Liver (tissue), 8 donors: ENCODE measurements at regions not wholly inside any gene's neighbourhood (a gene's known extent, or its start where the extent isn't known, plus 50 kb on each side); places are given as distances from the start of the nearest gene placed in this dataset.

Experiments
- DNase-seq: peaks from one replicate; pipeline ENCODE4 v3.0.0-alpha.2; 2017; ENCODE audit warnings: low spot score
- H3K27ac ChIP-seq, 2 donors: one replicate each; pipeline ENCODE4 v1.7.0; 2013; ENCODE audit warnings: inconsistent platforms in 2 of 2, low read length in 2 of 2, control low read depth in 1 of 2, low read depth in 1 of 2, mild to moderate bottlenecking in 1 of 2
- H3K27me3 ChIP-seq, 4 donors: one replicate each; pipeline versions ENCODE4 v1.6.1 to v1.7.0; 2013; ENCODE audit warnings: low read length in 3 of 4, inconsistent platforms in 1 of 4, mild to moderate bottlenecking in 1 of 4, moderate library complexity in 1 of 4; ENCODE audit not compliant: control insufficient read depth in 4 of 4, insufficient read depth in 4 of 4
- H3K36me3 ChIP-seq, 4 donors: one replicate each; pipeline versions ENCODE4 v1.6.1 to v1.7.0; 2013; ENCODE audit warnings: low read length in 3 of 4, mild to moderate bottlenecking in 3 of 4, low read depth in 1 of 4, moderate library complexity in 1 of 4; ENCODE audit not compliant: control insufficient read depth in 4 of 4, insufficient read depth in 3 of 4
- H3K4me1 ChIP-seq, 4 donors: one replicate each; pipeline versions ENCODE4 v1.6.1 to v1.7.0; 2013; ENCODE audit warnings: low read length in 3 of 4, mild to moderate bottlenecking in 3 of 4, moderate library complexity in 1 of 4; ENCODE audit not compliant: control insufficient read depth in 4 of 4, insufficient read depth in 4 of 4
- H3K4me3 ChIP-seq, 3 donors: one replicate each; pipeline versions ENCODE4 v1.6.1 to v1.7.0; 2013; ENCODE audit warnings: low read length in 3 of 3, control low read depth in 1 of 3, low read depth in 1 of 3, mild to moderate bottlenecking in 1 of 3
- H3K9ac ChIP-seq, 2 donors: one replicate each; pipeline ENCODE4 v1.7.0; 2013; ENCODE audit warnings: low read length in 2 of 2, mild to moderate bottlenecking in 2 of 2, moderate library complexity in 2 of 2, control low read depth in 1 of 2, low read depth in 1 of 2
- H3K9me3 ChIP-seq, 4 donors: one replicate each; pipeline versions ENCODE4 v1.6.1 to v1.7.0; 2013; ENCODE audit warnings: low read length in 3 of 4; ENCODE audit not compliant: control insufficient read depth in 4 of 4
- ATF3 ChIP-seq: IDR thresholded peaks from 2 replicates; pipeline ENCODE4 v1.6.1; 2016; ENCODE audit warnings: antibody characterized with exemption
- CTCF ChIP-seq: fragments of 150-350 bp; IDR thresholded peaks from 2 replicates; pipeline ENCODE4 v1.5.1; 2017; ENCODE audit warnings: improper control_type of control experiment, low read depth, low read length; ENCODE audit not compliant: missing input control
- EGR1 ChIP-seq, 2 donors: IDR thresholded peaks; 2 replicates each; pipeline ENCODE4 v1.6.1; 2016 to 2018; ENCODE audit warnings: antibody characterized with exemption in 2 of 2, low read depth in 2 of 2
- FOXA1 ChIP-seq: IDR thresholded peaks from 2 replicates; pipeline ENCODE4 v1.6.1; 2016; ENCODE audit warnings: antibody characterized with exemption
- FOXA2 ChIP-seq: IDR thresholded peaks from 2 replicates; pipeline ENCODE4 v1.6.1; 2016; ENCODE audit warnings: antibody characterized with exemption
- GABPA ChIP-seq, 2 donors: IDR thresholded peaks in 1 of 2; conservative IDR thresholded peaks in 1 of 2; 2 replicates each; pipeline ENCODE4 v1.6.1; 2016; ENCODE audit warnings: antibody characterized with exemption in 2 of 2, mild to moderate bottlenecking in 1 of 2, moderate library complexity in 1 of 2
- HNF4G ChIP-seq: IDR thresholded peaks from 2 replicates; pipeline ENCODE4 v1.6.1; 2016; ENCODE audit warnings: antibody characterized with exemption
- JUND ChIP-seq, 2 donors: IDR thresholded peaks; 2 replicates each; pipeline ENCODE4 v1.6.1; 2016; ENCODE audit warnings: antibody characterized with exemption in 2 of 2
- MAX ChIP-seq: IDR thresholded peaks from 2 replicates; pipeline ENCODE4 v1.6.1; 2016; ENCODE audit warnings: antibody characterized with exemption
- NR2F2 ChIP-seq: IDR thresholded peaks from 2 replicates; pipeline ENCODE4 v1.6.1; 2016; ENCODE audit warnings: antibody characterized with exemption
- RAD21 ChIP-seq, 2 donors: IDR thresholded peaks; 2 replicates each; pipeline ENCODE4 v1.6.1; 2016; ENCODE audit warnings: antibody characterized with exemption in 2 of 2, mild to moderate bottlenecking in 2 of 2
- RXRA ChIP-seq, 2 donors: IDR thresholded peaks; 2 replicates each; pipeline ENCODE4 v1.6.1; 2017 to 2018; ENCODE audit warnings: antibody characterized with exemption in 2 of 2, mild to moderate bottlenecking in 1 of 2
- SP1 ChIP-seq: IDR thresholded peaks from 2 replicates; pipeline ENCODE4 v1.6.1; 2018; ENCODE audit warnings: antibody characterized with exemption, mild to moderate bottlenecking
- TAF1 ChIP-seq: conservative IDR thresholded peaks from 2 replicates; pipeline ENCODE4 v1.6.1; 2016; ENCODE audit warnings: antibody characterized with exemption, mild to moderate bottlenecking
- YY1 ChIP-seq: IDR thresholded peaks from 2 replicates; pipeline ENCODE4 v1.6.1; 2016; ENCODE audit warnings: antibody characterized with exemption, mild to moderate bottlenecking
- WGBS: extraction: QIAGEN DNeasy Blood & Tissue Kit; methylation state at CpG from one replicate; pipeline ENCODE4 v1.1.7; 2013; 5-methylcytosine and 5-hydroxymethylcytosine counted together
- TF ChIP-seq, protein P1 (sequence below): IDR thresholded peaks from 2 replicates; pipeline ENCODE4 v1.6.1; 2016; ENCODE audit warnings: antibody characterized with exemption
- TF ChIP-seq, protein P2 (sequence below): IDR thresholded peaks from 2 replicates; pipeline ENCODE4 v1.6.1; 2016; ENCODE audit warnings: antibody characterized with exemption, mild to moderate bottlenecking
- donor health status: healthy.
- donor health status: healthy.
- donor health status: healthy.
- donor health status: healthy.
- donor health status: healthy.

GRCh38 chr7:79923953-79924352 lies 210.7 kb upstream of the GNAI1 start:
- H3K4me1 ChIP-seq, result no peaks in the 10 kb centered on the region
- no peak overlapping the region for H3K9ac ChIP-seq
- no peak overlapping the region for H3K27ac ChIP-seq
- no peaks in the 10 kb centered on the region for H3K36me3 ChIP-seq
- WGBS, result 84% methylated on average over 1 of the region's 1 CpG
- no peak overlapping the region for H3K4me3 ChIP-seq
- peaks cover 0 to 7% (median 0%) of the 10 kb centered on the region in 4 donors for H3K9me3 ChIP-seq
- H3K27me3 ChIP-seq, result peaks cover 0 to 2% (median 0%) of the 10 kb centered on the region in 4 donors
- no peak for DNase-seq
- no peak for TF ChIP-seq CTCF
- TF ChIP-seq, protein P1, sequence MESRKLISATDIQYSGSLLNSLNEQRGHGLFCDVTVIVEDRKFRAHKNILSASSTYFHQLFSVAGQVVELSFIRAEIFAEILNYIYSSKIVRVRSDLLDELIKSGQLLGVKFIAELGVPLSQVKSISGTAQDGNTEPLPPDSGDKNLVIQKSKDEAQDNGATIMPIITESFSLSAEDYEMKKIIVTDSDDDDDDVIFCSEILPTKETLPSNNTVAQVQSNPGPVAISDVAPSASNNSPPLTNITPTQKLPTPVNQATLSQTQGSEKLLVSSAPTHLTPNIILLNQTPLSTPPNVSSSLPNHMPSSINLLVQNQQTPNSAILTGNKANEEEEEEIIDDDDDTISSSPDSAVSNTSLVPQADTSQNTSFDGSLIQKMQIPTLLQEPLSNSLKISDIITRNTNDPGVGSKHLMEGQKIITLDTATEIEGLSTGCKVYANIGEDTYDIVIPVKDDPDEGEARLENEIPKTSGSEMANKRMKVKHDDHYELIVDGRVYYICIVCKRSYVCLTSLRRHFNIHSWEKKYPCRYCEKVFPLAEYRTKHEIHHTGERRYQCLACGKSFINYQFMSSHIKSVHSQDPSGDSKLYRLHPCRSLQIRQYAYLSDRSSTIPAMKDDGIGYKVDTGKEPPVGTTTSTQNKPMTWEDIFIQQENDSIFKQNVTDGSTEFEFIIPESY, result no peak
- no peak for TF ChIP-seq HNF4G
- no peak for TF ChIP-seq FOXA2
- no peak for TF ChIP-seq EGR1 (IDR thresholded peaks at IDR 0.05; ENCODE audit: low read depth in 2 of 2)

DNA sequence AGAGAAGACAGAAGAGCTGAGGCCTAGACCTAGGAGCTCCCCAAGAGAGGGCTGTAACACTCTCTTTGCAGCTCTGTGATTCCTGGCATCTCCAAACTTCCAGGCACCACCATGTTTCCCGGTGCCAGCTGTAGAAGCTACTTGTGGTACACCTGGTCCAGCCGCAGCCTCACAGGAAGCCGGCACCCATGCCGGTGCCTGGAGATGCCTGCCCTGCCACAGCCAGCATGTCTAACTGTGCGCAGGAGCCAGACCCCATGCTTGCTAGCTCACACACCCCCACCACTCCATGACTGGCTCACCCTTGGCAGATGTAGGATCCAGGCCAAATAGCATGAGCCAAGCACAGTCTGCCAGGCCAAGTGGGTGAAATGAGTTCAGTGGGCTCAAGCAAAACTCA lies 211.7 kb upstream of the GNAI1 start:
- TF ChIP-seq GABPA (IDR thresholded peaks at IDR 0.05 in 1 of 2, conservative IDR thresholded peaks at IDR 0.05 in 1 of 2) (no peak), CTCF (no peak), SP1 (no peak), JUND (IDR thresholded peaks at IDR 0.05) (no peak), YY1 (no peak), NR2F2 (no peak), FOXA1 (no peak), MAX (no peak), TAF1 (no peak), RXRA (IDR thresholded peaks at IDR 0.05) (no peak), ATF3 (no peak), RAD21 (IDR thresholded peaks at IDR 0.05) (no peak)
- TF ChIP-seq, protein P1, result no peak
- TF ChIP-seq, protein P2, sequence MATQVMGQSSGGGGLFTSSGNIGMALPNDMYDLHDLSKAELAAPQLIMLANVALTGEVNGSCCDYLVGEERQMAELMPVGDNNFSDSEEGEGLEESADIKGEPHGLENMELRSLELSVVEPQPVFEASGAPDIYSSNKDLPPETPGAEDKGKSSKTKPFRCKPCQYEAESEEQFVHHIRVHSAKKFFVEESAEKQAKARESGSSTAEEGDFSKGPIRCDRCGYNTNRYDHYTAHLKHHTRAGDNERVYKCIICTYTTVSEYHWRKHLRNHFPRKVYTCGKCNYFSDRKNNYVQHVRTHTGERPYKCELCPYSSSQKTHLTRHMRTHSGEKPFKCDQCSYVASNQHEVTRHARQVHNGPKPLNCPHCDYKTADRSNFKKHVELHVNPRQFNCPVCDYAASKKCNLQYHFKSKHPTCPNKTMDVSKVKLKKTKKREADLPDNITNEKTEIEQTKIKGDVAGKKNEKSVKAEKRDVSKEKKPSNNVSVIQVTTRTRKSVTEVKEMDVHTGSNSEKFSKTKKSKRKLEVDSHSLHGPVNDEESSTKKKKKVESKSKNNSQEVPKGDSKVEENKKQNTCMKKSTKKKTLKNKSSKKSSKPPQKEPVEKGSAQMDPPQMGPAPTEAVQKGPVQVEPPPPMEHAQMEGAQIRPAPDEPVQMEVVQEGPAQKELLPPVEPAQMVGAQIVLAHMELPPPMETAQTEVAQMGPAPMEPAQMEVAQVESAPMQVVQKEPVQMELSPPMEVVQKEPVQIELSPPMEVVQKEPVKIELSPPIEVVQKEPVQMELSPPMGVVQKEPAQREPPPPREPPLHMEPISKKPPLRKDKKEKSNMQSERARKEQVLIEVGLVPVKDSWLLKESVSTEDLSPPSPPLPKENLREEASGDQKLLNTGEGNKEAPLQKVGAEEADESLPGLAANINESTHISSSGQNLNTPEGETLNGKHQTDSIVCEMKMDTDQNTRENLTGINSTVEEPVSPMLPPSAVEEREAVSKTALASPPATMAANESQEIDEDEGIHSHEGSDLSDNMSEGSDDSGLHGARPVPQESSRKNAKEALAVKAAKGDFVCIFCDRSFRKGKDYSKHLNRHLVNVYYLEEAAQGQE, result no peak
- DNase-seq, result no peak
- Histone ChIP-seq H3K4me3 (no peak overlapping the region), H3K9me3 (peaks cover 0 to 7% (median 0%) of the 10 kb centered on the region in 4 donors), H3K27me3 (peaks cover 0 to 2% (median 0%) of the 10 kb centered on the region in 4 donors), H3K9ac (no peak overlapping the region), H3K36me3 (no peaks in the 10 kb centered on the region), H3K4me1 (no peaks in the 10 kb centered on the region), H3K27ac (no peak overlapping the region)
- WGBS, result 96% methylated on average over 5 of the region's 5 CpGs
